Esophagus muscularis mucosa (tissue), 4 donors: ENCODE measurements at regions not wholly inside any gene's neighbourhood (a gene's known extent, or its start where the extent isn't known, plus 50 kb on each side); places are given as distances from the start of the nearest gene placed in this dataset.

Experiments used
- DNase-seq: peaks from one replicate; pipeline ENCODE4 v3.0.0-alpha.2; 2017; ENCODE audit errors: extremely low spot score
- H3K27ac ChIP-seq, 4 donors: fragments of 200-600 bp; sonication (generic); replicated peaks in 1 of 4; 1 replicate in 3 of 4; 2 replicates in 1 of 4; pipeline ENCODE4 v1.5.1; 2016 to 2019; ENCODE audit warnings: mild to moderate bottlenecking in 1 of 4
- H3K27me3 ChIP-seq, 4 donors: fragments of 200-600 bp; sonication (generic); one replicate each; pipeline versions ENCODE4 v1.5.1 to v1.6.0; 2016 to 2019
- H3K36me3 ChIP-seq, 4 donors: fragments of 200-600 bp; sonication (generic); one replicate each; pipeline ENCODE4 v1.5.1; 2016 to 2019
- H3K4me1 ChIP-seq, 4 donors: fragments of 200-600 bp; sonication (generic); one replicate each; pipeline ENCODE4 v1.5.1; 2016 to 2019
- H3K4me3 ChIP-seq, 4 donors: fragments of 200-600 bp; sonication (generic); 1 replicate in 2 of 4; 2 replicates in 2 of 4; pipeline ENCODE4 v1.5.1; 2016 to 2019; ENCODE audit warnings: mild to moderate bottlenecking in 4 of 4, moderate library complexity in 1 of 4
- H3K9me3 ChIP-seq, 4 donors: fragments of 200-600 bp; sonication (generic); 1 replicate in 3 of 4; 2 replicates in 1 of 4; pipeline ENCODE4 v1.5.1; 2016 to 2019
- CTCF ChIP-seq, 3 experiments: fragments of 200-600 bp in 2 of 3; fragments of 450-650 bp in 1 of 3; sonication (generic) in 2 of 3; IDR thresholded peaks; one replicate each; pipeline ENCODE4 v1.5.1; 2017 to 2019; ENCODE audit warnings: antibody characterized with exemption in 3 of 3, mild to moderate bottlenecking in 2 of 3, moderate library complexity in 1 of 3
- EP300 ChIP-seq: sonication (generic); formaldehyde crosslinking; IDR thresholded peaks from one replicate; pipeline ENCODE4 v1.6.1; 2017; ENCODE audit warnings: antibody characterized with exemption
- POLR2A ChIP-seq: fragments of 450-650 bp; IDR thresholded peaks from one replicate; pipeline ENCODE4 v1.6.1; 2017; ENCODE audit warnings: antibody characterized with exemption, moderate library complexity, mild to moderate bottlenecking, low read depth
- POLR2AphosphoS5 ChIP-seq, 2 donors: sonication (generic); formaldehyde crosslinking; IDR thresholded peaks; one replicate each; pipeline ENCODE4 v1.6.1; 2017; ENCODE audit warnings: antibody characterized with exemption in 2 of 2
- WGBS: methylation state at CpG from one replicate; pipeline ENCODE4 v1.1.5; 2018; 5-methylcytosine and 5-hydroxymethylcytosine counted together
- intact Hi-C: fragments of 100-400 bp; cut with DNase I; formaldehyde crosslinking; loops from one replicate; pipeline ENCODE4 v1.15.1; 2023

GRCh38 chr10:62540389-62540788 is 166.2 kb downstream of the ZNF365 start:
- no peak overlapping the region for H3K27ac ChIP-seq
- H3K27me3 ChIP-seq, result no peaks in the 10 kb centered on the region
- no peak overlapping the region for H3K4me3 ChIP-seq
- H3K4me1 ChIP-seq, result no peaks in the 10 kb centered on the region
- WGBS, result 70% methylated on average over 3 of the region's 3 CpGs
- no peaks in the 10 kb centered on the region for H3K36me3 ChIP-seq
- no peak for TF ChIP-seq EP300
- no peak for TF ChIP-seq CTCF (IDR thresholded peaks at IDR 0.05)
- no peak for TF ChIP-seq POLR2A
- no peak for TF ChIP-seq POLR2AphosphoS5 (IDR thresholded peaks at IDR 0.05)
- H3K9me3 ChIP-seq, result no peaks in the 10 kb centered on the region
- intact Hi-C loops, result no loop called here
- peak; percentile 60 for DNase-seq

GRCh38 chr10:62541811-62542210 is 167.6 kb downstream of the ZNF365 start:
- intact Hi-C loops, result no loop called here
- TF ChIP-seq CTCF (IDR thresholded peaks at IDR 0.05), result no peak
- TF ChIP-seq POLR2A, result no peak
- no peak for TF ChIP-seq EP300
- TF ChIP-seq POLR2AphosphoS5 (IDR thresholded peaks at IDR 0.05), result no peak
- DNase-seq, result peak; percentile 74
- Histone ChIP-seq H3K4me3 (no peak overlapping the region), H3K4me1 (no peaks in the 10 kb centered on the region), H3K9me3 (no peaks in the 10 kb centered on the region), H3K36me3 (no peaks in the 10 kb centered on the region), H3K27me3 (no peaks in the 10 kb centered on the region), H3K27ac (no peak overlapping the region)
- 64% methylated on average over 7 of the region's 7 CpGs for WGBS

GRCh38 chr10:62543571-62544355 is 169.6 kb downstream of the ZNF365 start:
- 78% methylated on average over 9 of the region's 9 CpGs for WGBS
- H3K4me3 ChIP-seq, result no peak overlapping the region
- no peaks in the 10 kb centered on the region for H3K4me1 ChIP-seq
- H3K27ac ChIP-seq, result no peak overlapping the region
- H3K9me3 ChIP-seq, result no peaks in the 10 kb centered on the region
- no peak for DNase-seq
- intact Hi-C loops, result no loop called here
- no peaks in the 10 kb centered on the region for H3K27me3 ChIP-seq
- TF ChIP-seq EP300 (no peak), POLR2AphosphoS5 (IDR thresholded peaks at IDR 0.05) (no peak), POLR2A (no peak), CTCF (IDR thresholded peaks at IDR 0.05) (no peak)
- no peaks in the 10 kb centered on the region for H3K36me3 ChIP-seq

GRCh38 chr10:62545160-62546066 is 171.2 kb downstream of the ZNF365 start:
- WGBS, result 58% methylated on average over 5 of the region's 5 CpGs
- peak overlapping the region; percentile 30 to 59 (median 52) for H3K27ac ChIP-seq

GRCh38 chr10:62548686-62549085 is 174.5 kb downstream of the ZNF365 start:
- Histone ChIP-seq H3K9me3 (no peaks in the 10 kb centered on the region), H3K27ac (no peak overlapping the region), H3K27me3 (no peaks in the 10 kb centered on the region), H3K4me1 (no peaks in the 10 kb centered on the region), H3K36me3 (no peaks in the 10 kb centered on the region), H3K4me3 (no peak overlapping the region)
- no peak for DNase-seq
- TF ChIP-seq EP300 (no peak), CTCF (IDR thresholded peaks at IDR 0.05) (no peak), POLR2A (no peak), POLR2AphosphoS5 (IDR thresholded peaks at IDR 0.05) (no peak)
- 80% methylated on average over 3 of the region's 3 CpGs for WGBS
- intact Hi-C loops, result no loop called here

More at GRCh38 chr10:62545160-62546066, 171.2 kb downstream of the ZNF365 start:
- intact Hi-C loops, result no loop called here
- Histone ChIP-seq H3K4me1 (no peaks in the 10 kb centered on the region), H3K27me3 (no peaks in the 10 kb centered on the region), H3K36me3 (no peaks in the 10 kb centered on the region), H3K4me3 (no peak overlapping the region), H3K9me3 (no peaks in the 10 kb centered on the region)
- TF ChIP-seq EP300, result no peak
- peak in 1 of 2 donors; percentile 34 for TF ChIP-seq POLR2AphosphoS5 (IDR thresholded peaks at IDR 0.05)
- peak; percentile 90 for DNase-seq
